Keratinocyte (primary cell): ENCODE measurements at regions not wholly inside any gene's neighbourhood (a gene's known extent, or its start where the extent isn't known, plus 50 kb on each side); places are given as distances from the start of the nearest gene placed in this dataset.

Source experiments
- DNase-seq: peaks from one replicate; pipeline ENCODE4 v3.0.0-alpha.2; 2011; ENCODE audit warnings: low read depth, missing footprints, low spot score
- FAIRE-seq: peaks from 2 replicates; lab custom pipeline; 2011; peaks lifted over from hg19 to GRCh38; lab: Jason Lieb, UNC
- H2AFZ ChIP-seq: 2 replicates; pipeline ENCODE4 v1.6.0; 2012; ENCODE audit warnings: low read length, control low read depth, inconsistent platforms; ENCODE audit not compliant: control insufficient read depth
- H3K27ac ChIP-seq: 2 replicates; pipeline ENCODE4 v1.5.1; 2011; ENCODE audit warnings: low read length; ENCODE audit not compliant: control insufficient read depth, insufficient read depth
- H3K27me3 ChIP-seq: 3 replicates; pipeline ENCODE4 v1.6.0; 2011; ENCODE audit warnings: low read length; ENCODE audit not compliant: control insufficient read depth, insufficient read depth; ENCODE audit errors: extremely low read depth
- H3K36me3 ChIP-seq, 2 experiments: 2 replicates in 1 of 2; 3 replicates in 1 of 2; pipeline ENCODE4 v1.5.1; 2011; ENCODE audit warnings: low read length in 2 of 2, mild to moderate bottlenecking in 1 of 2; ENCODE audit not compliant: control insufficient read depth in 2 of 2, insufficient read depth in 2 of 2; ENCODE audit errors: extremely low read depth in 1 of 2
- H3K4me1 ChIP-seq: 3 replicates; pipeline ENCODE4 v1.5.1; 2011; ENCODE audit warnings: low read length; ENCODE audit not compliant: control insufficient read depth, insufficient read depth; ENCODE audit errors: extremely low read depth
- H3K4me2 ChIP-seq: 3 replicates; pipeline ENCODE4 v1.6.0; 2011; ENCODE audit warnings: low read depth, low read length; ENCODE audit not compliant: control insufficient read depth, insufficient read depth; ENCODE audit errors: extremely low read depth
- H3K4me3 ChIP-seq, 3 experiments: fragments of 200-600 bp in 1 of 3; sonication (generic) in 1 of 3; 2 replicates in 2 of 3; 3 replicates in 1 of 3; pipeline ENCODE4 v1.5.1; 2011 to 2016; ENCODE audit warnings: low read length in 3 of 3, mild to moderate bottlenecking in 3 of 3, control low read depth in 2 of 3, inconsistent platforms in 1 of 3, low read depth in 1 of 3, mixed read lengths in 1 of 3, mixed run types in 1 of 3, moderate library complexity in 1 of 3; ENCODE audit not compliant: control insufficient read depth in 2 of 3, insufficient read depth in 2 of 3; ENCODE audit errors: extremely low read depth in 1 of 3
- H3K79me2 ChIP-seq: 2 replicates; pipeline ENCODE4 v1.6.0; 2012; ENCODE audit warnings: low read length; ENCODE audit not compliant: control insufficient read depth, insufficient read depth
- H3K9ac ChIP-seq: 3 replicates; pipeline ENCODE4 v1.6.0; 2011; ENCODE audit warnings: low read length; ENCODE audit not compliant: control insufficient read depth, insufficient read depth; ENCODE audit errors: extremely low read depth
- H3K9me1 ChIP-seq: 3 replicates; pipeline ENCODE4 v1.6.0; 2011; ENCODE audit warnings: low read length; ENCODE audit not compliant: control insufficient read depth, insufficient read depth; ENCODE audit errors: extremely low read depth
- H3K9me3 ChIP-seq: 2 replicates; pipeline ENCODE4 v1.5.1; 2012; ENCODE audit warnings: low read depth, low read length; ENCODE audit not compliant: control insufficient read depth
- H4K20me1 ChIP-seq: 3 replicates; pipeline ENCODE4 v1.6.0; 2011; ENCODE audit warnings: low read length; ENCODE audit not compliant: control insufficient read depth, insufficient read depth; ENCODE audit errors: extremely low read depth
- CTCF ChIP-seq, 3 experiments: IDR thresholded peaks in 1 of 3; conservative IDR thresholded peaks in 1 of 3; optimal IDR thresholded peaks in 1 of 3; 2 replicates in 2 of 3; 3 replicates in 1 of 3; pipeline versions ENCODE3 to v1.5.1; 2011; ENCODE audit warnings: low read length in 3 of 3, mild to moderate bottlenecking in 3 of 3, moderate library complexity in 2 of 3, control low read depth in 1 of 3, inconsistent platforms in 1 of 3; ENCODE audit not compliant: insufficient read depth in 2 of 3; ENCODE audit errors: extremely low read depth in 1 of 3
- EZH2 ChIP-seq: IDR thresholded peaks from one replicate; pipeline ENCODE4 v1.6.1; 2012; ENCODE audit warnings: inconsistent platforms, mild to moderate bottlenecking, low read length, moderate library complexity
- dilution Hi-C: fragments of 300-500 bp; cut with MboI; formaldehyde crosslinking; loops from one replicate; pipeline ENCODE4 v1.7.0; 2020; ENCODE audit warnings: low sequenced_read_pairs; ENCODE audit not compliant: extremely low pct_ligation_motif_present

GRCh38 chr5:3913279-3913678 is 317.6 kb downstream of the IRX1 start:
- dilution Hi-C loops: no loop called here

GRCh38 chr5:3925022-3925421 is 329.4 kb downstream of the IRX1 start:
- H3K9me1 ChIP-seq: no peaks in the 10 kb centered on the region
- H4K20me1 ChIP-seq: no peaks in the 10 kb centered on the region
- H3K36me3 ChIP-seq: no peaks in the 10 kb centered on the region
- H3K4me3 ChIP-seq: no peak overlapping the region
- FAIRE-seq (no peak), DNase-seq (no peak)
- no peak overlapping the region for H2AFZ ChIP-seq
- no peaks in the 10 kb centered on the region for H3K4me1 ChIP-seq
- H3K9ac ChIP-seq: no peak overlapping the region
- no peak overlapping the region for H3K4me2 ChIP-seq
- H3K79me2 ChIP-seq: no peaks in the 10 kb centered on the region
- peaks cover 2% of the 10 kb centered on the region for H3K9me3 ChIP-seq
- dilution Hi-C loops: no loop called here
- H3K27ac ChIP-seq: no peak overlapping the region
- no peaks in the 10 kb centered on the region for H3K27me3 ChIP-seq
- no peak for TF ChIP-seq CTCF (optimal IDR thresholded peaks at IDR 0.05 in 1 of 3, IDR thresholded peaks at IDR 0.05 in 1 of 3, conservative IDR thresholded peaks at IDR 0.05 in 1 of 3; ENCODE audit: extremely low read depth in 1 of 3, insufficient read depth in 2 of 3, low read length in 3 of 3)
- TF ChIP-seq EZH2: no peak

More at GRCh38 chr5:3913279-3913678, 317.6 kb downstream of the IRX1 start:
- H3K4me1 ChIP-seq: no peaks in the 10 kb centered on the region
- H3K79me2 ChIP-seq: no peaks in the 10 kb centered on the region
- H3K4me3 ChIP-seq: no peak overlapping the region
- no peak overlapping the region for H3K9ac ChIP-seq
- no peak for DNase-seq
- H3K4me2 ChIP-seq: no peak overlapping the region
- FAIRE-seq: no peak
- H3K36me3 ChIP-seq: no peaks in the 10 kb centered on the region
- H3K9me1 ChIP-seq: no peaks in the 10 kb centered on the region
- H3K27ac ChIP-seq: no peak overlapping the region
- H2AFZ ChIP-seq: no peak overlapping the region
- H3K9me3 ChIP-seq: no peaks in the 10 kb centered on the region
- no peaks in the 10 kb centered on the region for H3K27me3 ChIP-seq
- TF ChIP-seq EZH2 (no peak), CTCF (optimal IDR thresholded peaks at IDR 0.05 in 1 of 3, IDR thresholded peaks at IDR 0.05 in 1 of 3, conservative IDR thresholded peaks at IDR 0.05 in 1 of 3; ENCODE audit: extremely low read depth in 1 of 3, insufficient read depth in 2 of 3, low read length in 3 of 3) (no peak)
- no peaks in the 10 kb centered on the region for H4K20me1 ChIP-seq
